Jurkat, Clone E6-1 (cell line): ENCODE measurements at regions not wholly inside any gene's neighbourhood (a gene's known extent, or its start where the extent isn't known, plus 50 kb on each side); places are given as distances from the start of the nearest gene placed in this dataset.

Source experiments
- DNase-seq: peaks from one replicate; pipeline ENCODE4 v3.0.0-alpha.2; 2011; ENCODE audit warnings: low read depth, low spot score
- H3K4me3 ChIP-seq: 2 replicates; pipeline ENCODE4 v1.5.1; 2011; ENCODE audit warnings: mild to moderate bottlenecking, low read length, control low read depth, moderate library complexity

DNA sequence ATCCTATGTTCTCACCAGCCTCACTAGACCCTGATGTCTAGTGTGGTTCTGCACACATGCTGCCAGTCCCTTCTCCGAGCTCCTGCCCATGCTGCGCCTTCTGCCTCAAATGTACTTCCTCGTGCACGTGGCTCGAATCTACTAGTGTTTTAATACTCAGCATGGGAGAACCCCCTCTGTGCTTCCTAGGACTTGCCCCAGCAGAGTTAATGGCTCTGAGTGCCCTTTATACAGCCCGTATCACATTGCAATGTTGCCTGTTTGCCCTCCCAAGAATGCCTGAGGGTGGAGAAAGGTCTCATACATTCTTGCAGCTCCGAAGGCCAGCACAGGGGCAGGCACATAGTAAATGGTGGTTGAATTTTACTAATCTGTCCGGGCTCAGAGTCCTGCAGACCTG, 190.8 kb upstream of the NLRP1 start:
- no peak overlapping the region for H3K4me3 ChIP-seq
- DNase-seq, result no peak

DNA sequence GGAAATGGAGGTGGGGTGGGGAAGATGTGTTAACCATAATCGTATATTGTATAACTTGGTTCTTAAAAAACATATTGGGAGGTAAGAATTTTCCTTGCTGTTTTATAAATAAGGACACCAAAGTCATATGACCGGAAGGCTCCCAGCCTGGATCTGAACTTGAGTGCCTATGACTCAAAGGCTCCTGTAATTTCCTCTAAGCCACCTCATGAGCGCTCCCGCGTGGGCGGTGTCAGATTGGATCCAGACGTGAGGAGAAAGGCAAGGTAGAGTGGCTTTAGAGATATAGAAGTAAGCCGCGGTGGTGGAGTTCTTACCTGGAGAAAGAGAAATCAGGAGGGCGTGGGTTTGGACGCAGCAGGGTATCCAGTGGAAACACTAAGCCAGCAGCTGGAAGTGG, 196.2 kb upstream of the NLRP1 start:
- DNase-seq, result no peak
- no peak overlapping the region for H3K4me3 ChIP-seq

DNA sequence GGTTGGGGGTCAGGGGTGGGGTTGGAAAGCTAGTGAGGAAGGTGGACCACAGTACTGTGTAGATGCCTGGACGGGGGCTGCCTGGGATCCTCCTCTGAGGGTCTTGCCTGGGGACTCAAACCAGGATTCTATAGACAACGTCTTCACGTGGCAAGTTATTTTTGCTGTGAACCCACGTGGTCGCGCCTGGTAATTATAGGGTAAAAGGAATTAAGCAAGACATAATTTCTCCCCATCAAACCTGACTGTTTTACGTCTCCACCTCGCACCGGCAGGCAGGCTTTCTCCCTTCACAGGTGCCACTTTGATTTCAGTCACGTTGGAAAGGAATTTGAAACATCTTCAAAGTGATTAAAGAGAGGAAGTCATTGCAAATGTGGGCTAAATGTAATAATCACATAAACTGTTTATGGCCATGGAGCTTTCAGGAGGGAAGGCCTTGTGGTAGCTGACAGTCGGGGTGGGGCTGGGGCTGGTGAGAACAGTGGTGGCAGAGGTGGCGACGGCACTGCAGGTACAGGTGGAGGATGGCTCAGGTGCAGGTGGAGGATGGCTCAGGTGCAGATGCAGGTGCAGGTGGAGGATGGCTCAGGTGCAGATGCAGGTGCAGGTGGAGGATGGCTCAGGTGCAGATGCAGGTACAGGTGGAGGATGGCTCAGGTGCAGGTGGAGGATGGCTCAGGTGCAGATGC, 197.1 kb upstream of the NLRP1 start:
- no peak for DNase-seq
- H3K4me3 ChIP-seq, result no peak overlapping the region

DNA sequence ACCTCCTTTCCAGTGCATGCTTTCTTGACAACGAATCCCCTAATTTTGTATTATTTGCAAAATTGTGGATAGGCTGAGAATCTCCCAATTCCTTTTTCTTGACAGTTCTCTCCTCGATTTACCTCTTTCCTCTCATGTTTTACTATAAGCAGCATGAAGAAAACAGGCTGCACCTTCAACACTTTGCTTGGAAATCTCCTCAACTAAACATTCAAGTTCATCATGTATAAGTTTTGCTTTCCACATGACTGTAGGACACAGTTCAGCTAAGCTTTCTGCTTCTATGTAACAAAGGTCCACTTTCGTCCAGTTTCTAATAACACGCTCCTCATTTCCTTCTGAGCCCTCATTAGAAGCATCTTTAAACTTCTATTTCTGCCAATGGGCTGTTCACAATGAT, 199.0 kb upstream of the NLRP1 start:
- DNase-seq, result no peak
- no peak overlapping the region for H3K4me3 ChIP-seq

DNA sequence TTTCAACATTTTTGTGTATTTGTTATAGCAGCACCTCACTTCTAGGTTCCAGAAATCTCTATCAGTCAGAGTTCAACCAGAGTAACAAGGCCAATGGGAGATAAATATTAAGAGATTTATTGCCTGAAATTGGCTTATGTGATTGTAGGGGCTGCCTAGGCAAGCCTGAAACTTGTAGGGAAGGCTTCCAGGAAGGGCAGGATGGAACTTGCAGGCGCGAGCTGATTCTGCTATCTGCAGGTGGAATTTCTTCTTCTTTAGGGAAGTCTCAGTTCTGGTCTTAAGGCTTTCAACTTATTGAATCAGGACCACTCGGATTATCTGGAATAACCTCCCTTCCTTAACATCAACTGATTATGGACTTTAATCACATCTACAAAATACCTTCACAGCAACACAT, 199.5 kb upstream of the NLRP1 start:
- DNase-seq, result no peak
- no peak overlapping the region for H3K4me3 ChIP-seq

DNA sequence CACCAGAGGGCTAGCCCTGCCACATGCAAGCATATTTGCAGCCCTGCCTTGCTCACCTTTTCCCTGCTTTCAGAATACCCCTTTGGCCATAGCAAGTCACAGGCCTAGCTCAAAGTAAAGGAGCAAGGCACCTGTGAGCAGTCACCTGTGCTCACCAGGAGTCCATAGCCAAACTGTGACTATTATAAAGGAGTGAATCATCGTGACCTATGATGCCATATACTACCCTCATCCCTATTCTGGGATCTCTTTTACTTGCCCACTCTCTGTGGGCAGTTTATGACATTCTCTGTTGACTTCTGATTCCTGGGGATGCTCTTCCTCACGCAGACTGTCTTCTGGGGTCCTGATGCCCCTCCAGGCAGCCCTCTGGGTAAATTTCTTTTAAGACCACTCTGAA, 200.5 kb upstream of the NLRP1 start:
- no peak overlapping the region for H3K4me3 ChIP-seq
- no peak for DNase-seq

DNA sequence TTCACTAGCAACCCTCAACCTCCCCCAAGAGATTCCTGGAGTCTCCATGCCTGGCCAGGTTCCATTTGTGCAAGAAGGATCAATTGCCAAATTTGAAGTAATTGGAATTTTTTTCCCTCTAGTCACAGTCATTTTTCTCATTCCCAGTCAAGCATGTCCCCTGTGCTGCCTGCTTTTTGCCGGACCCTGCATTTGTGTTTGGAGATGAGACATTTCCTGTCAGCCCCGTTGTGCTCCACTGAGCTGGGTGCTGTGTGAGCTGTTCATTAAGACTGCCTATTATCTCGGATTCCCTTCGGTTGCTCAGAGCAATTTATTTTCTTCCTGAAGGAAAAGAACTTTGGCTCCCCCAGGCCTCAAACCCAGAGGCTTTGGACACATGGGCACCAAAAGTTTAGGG, 201.0 kb upstream of the NLRP1 start:
- H3K4me3 ChIP-seq, result no peak overlapping the region
- DNase-seq, result no peak

DNA sequence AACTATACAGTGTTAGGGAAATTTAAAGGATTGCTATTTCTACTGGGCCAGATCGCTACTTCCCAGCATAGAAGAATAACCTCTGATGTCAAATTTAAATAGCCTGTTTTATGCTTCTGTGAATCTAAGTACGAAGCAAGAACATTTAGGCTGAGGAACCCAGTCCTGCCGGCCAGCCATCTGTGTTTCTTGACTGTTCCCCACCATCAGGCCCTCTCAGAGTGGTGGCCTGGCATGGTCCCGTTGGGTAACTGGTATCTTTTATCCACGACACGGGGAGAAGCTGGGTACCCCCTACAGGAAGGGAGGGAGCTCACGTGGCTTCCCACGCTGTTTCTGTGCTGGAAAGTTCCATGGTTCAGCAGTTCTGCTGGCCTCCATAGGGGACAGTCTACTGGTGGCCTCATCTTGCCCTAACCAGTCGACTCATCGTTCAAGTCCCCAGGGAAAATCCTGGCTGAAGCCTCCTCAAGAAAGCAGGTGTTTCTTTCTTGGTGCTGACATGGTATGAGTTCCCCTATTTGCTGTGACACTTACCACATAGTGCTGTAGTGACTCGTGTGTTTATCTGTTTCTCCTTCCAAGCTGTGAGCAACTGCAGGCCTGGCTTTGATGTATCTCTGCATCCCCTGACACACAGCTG, 201.7 kb upstream of the NLRP1 start:
- no peak overlapping the region for H3K4me3 ChIP-seq
- no peak for DNase-seq

DNA sequence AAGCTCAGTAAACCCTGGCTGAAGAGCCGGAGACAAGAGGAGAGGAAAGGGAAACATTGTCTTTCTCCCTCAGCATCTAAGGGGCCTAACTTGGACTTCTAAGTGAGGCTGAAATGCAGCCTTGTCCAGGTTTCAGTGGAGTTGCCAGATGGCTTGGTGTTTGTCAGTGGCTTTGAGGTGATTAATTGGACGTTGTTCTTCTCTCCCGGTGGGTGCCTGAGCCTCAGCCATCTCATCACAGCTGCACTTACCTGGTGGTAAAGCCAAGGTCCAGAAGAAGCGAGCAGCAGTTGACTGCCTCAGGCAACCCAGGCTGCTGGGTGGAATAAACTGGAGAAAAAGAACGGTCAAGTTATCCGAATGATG, 202.2 kb upstream of the NLRP1 start:
- no peak overlapping the region for H3K4me3 ChIP-seq
- DNase-seq, result no peak

DNA sequence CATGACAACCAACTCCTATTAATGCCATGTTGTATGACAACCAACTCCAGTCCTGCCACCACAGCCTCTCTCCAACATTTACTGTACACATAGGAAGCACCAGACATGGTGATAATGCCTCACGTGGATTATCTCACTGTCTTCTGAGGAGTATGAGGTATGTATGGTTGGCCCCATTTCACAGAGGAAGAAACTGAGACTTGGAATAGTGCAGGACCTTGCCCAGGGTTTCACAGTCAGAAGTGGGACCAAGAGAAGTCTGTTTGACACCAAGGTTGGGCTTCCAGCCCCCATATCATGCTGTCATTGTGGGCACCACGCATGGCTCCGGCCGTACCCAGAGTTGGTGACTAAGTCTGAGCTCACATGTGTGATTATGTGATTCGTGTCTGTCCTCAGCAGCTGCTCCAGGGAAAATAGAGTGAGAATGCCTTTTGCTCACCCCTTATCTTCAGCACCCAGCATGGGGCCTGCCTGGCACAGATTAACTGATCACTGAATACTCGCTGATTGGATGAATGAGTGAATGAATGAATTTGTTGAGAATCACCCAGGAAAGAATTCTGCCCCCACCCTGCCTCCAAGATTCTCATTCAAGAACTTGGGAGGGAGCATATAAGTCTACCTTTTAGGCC, 204.1 kb upstream of the NLRP1 start:
- DNase-seq, result no peak
- no peak overlapping the region for H3K4me3 ChIP-seq

DNA sequence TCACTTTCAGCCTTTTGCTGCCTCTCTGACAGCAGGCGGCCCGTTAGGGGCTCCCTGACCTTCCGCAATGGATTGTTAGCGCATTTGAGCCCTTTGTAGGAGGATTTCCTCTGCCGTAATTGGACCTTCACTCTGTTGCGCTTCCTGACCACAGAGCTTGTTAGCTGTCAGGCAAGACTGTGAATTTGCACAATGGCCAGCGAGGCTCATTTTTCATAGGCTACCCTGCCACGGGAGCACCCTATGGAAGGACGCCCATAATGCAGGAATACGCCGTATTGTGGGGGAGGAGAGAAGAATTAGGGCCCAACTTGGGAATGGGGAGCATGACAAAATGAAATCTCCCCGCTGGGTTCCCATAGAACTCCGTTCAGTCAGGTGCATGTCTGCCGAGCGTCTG, 205.2 kb upstream of the NLRP1 start:
- DNase-seq, result no peak
- no peak overlapping the region for H3K4me3 ChIP-seq

DNA sequence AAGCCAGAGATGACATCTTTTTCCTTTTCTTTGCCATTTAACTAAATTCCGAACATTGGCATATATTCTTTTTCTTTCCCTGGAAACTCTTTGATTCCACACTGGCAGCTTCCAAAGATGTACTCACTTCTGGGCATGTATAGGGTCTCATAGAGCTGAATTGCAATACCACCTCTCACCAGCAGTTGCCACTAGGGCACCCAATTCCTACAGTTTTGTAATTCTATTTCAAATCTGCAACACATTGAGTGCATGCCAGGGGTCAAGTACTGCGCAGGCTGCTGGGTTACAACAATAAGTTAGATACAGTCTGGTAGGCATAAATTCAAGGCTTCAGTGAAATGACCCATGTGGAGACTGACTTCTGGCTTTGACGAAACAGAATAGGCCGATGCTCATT, 208.8 kb upstream of the NLRP1 start:
- no peak overlapping the region for H3K4me3 ChIP-seq

DNA sequence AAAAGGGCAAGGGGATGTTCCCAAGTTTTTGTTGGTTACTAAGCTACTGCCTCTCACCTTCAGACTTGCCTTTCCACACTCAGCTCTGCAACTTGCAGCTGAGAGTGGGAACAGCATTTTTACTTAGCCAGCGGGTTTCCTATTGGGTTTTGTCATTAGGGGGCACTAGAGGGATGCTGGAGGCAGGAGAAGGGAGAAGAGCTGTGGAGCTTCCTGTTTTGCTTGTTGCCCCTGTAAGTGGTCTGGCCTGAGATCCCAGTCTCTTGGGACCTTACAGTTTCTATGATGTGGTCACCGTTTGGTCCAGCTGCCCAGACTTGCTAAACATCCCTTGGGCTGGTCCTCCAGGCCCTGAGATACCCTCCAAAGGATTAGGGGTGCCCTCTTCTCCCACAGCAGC, 209.6 kb upstream of the NLRP1 start:
- DNase-seq, result no peak
- H3K4me3 ChIP-seq, result no peak overlapping the region

More for the DNA sequence above, 208.8 kb upstream of the NLRP1 start:
- no peak for DNase-seq

DNA sequence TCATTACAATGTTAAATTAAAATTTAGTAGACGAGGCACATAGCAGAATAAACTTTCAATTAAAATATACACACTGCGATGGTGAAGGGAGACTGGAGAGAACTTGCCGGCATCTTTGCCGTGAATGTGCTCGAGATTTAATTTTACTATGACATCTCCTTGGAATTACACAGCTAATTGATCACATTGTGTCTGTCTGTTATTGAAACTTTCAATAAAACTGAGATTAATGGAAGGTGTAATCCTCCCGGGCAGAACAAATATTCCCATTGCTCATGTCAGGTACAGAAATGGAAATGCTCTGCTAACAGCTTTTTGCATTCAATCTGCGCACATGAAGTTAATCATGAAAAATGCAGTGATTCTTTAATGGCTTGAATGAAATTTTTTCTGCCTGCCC, 210.1 kb upstream of the NLRP1 start:
- H3K4me3 ChIP-seq, result no peak overlapping the region
- DNase-seq, result no peak

DNA sequence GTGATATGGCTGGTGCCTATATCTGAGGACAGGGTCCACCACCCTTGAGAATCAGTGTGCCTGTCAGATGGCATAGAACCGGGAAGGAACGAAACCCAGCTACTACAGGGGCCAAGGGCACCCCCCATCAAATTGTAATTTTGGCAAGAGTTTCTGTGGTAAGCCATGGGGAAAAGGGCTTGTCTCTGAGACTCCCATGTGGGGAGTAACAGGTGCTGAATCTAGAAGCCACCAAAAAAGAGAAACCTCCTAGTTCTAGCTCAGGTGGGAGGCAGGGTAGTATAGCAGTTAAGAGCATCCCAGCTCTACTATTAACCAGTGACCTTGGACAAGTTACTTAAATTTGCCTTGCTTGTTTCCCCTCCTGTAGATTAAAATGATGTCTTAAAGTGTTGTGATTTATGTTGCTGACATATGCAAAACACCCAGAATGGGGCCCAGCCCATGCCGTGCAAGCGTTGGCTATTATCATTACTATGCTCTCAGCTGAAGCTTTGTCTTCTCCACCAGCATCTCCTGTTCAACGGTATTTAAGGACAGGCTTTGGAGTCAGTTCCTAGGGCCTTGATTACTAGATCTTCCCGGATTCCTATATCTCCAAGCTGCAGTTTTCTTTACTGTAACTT, 210.7 kb upstream of the NLRP1 start:
- no peak overlapping the region for H3K4me3 ChIP-seq
- no peak for DNase-seq

DNA sequence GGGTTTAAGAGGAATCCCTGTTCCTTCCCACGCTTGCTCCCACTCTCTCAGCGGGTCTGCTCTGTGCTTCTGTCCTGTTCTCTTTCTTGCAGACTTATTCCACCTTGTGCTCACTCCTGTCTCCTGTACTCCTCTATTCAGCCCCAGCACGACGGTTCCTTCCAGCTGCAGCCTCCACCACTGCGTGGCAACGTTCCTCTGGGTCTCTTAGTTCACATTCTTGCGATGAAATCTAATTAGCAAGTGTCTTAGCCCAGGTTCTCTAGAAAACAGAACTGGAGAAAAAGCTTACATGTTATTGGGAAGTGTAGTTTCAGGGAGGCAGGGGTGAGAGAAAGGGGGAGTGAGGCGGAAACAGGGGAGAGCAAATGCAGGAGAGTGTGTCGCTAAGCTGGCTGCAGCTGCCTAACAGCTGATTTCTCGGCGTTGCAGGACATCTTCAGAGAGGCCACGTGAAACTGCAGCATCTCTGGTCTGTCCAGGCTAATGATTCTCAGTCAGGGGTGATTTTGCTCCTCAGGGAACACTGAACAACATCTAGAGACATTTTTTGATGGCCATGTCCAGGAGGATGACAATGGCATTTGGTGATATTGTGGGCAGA, 213.2 kb upstream of the NLRP1 start:
- no peak for DNase-seq
- no peak overlapping the region for H3K4me3 ChIP-seq

DNA sequence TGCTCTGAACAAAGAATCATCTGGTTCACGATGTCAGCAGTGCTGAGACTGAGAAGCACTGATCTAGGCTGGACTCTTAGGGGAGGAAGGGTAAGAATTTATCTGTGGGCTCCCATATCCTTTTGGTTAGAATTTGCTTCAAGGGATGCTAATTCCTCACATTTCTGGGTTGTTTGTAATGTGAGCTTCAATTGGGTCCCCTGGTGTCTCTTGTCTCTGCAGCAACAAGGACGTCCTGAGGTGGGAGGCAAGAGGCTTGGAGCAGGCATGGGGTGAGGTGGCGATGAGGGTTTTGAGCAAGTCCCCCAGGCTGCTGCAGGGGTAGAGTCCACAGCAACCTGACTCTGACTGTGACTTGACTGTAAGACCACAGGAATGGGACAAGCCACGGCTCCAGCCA, 213.8 kb upstream of the NLRP1 start:
- H3K4me3 ChIP-seq, result no peak overlapping the region
- no peak for DNase-seq

DNA sequence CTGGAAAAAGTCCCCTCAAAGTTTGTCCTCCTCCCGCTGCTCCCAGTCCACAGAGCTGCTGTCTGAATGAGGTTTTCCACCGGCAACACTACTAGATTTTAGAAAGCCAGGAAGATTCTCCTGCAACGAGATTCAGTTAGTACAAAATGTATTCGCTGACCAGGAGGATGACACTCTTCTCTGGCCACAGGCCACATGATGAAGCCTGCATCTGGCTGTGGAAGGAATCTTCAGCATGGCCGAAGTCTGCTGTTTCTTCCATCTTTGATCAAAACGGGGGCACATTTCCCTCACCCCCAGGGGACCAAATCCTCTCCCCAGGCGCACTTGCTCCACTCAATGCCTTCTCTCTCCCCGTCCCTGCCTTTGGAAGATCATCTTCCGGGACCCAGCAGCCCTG, 215.8 kb upstream of the NLRP1 start:
- no peak overlapping the region for H3K4me3 ChIP-seq
- no peak for DNase-seq

DNA sequence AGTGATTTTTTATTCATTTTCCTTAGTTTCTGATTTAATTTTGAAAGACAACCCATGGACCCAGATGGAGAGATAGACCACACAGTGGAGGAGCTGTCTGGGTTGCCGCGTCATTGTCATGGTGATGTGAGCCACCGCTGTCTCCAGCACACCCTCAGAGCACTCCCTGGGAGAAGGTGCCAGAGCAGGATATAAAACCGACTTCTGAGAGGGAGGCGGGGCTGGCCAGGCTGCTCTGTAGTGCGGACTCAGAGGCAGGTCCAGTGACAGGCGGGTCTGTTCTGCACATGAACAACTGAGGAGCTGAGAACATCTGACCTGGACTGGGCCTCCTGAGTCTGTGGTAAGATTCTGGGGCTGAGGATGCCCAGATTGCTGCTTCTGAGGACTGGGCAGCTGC, 216.3 kb upstream of the NLRP1 start:
- DNase-seq, result no peak
- H3K4me3 ChIP-seq, result no peak overlapping the region

DNA sequence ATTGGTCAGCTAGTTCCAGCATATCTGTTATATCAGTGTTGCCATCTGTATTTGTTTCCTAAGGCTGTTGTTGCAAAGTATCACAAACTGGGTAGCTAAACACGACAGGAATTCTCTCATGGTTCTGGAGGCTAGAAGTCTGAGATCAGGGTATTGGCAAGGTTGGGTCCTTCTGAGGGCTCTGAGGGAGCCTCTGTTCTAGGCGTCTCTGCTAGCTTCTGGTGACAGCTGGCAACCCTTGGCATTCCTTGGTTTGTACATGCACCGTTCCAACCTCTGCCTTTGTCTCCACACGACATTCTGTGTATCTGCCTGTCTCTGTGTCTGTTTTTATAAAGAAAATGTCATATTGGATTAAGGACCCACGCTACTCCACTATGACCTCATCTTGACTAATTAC, 219.9 kb upstream of the NLRP1 start:
- H3K4me3 ChIP-seq, result no peak overlapping the region

More for the DNA sequence above, 219.9 kb upstream of the NLRP1 start:
- DNase-seq, result no peak
